ENCODE measurements at regions not wholly inside any gene's neighbourhood (a gene's known extent, or its start where the extent isn't known, plus 50 kb on each side); places are given as distances from the start of the nearest gene placed in this dataset.
A peak's percentile ranks its signal among the peaks of the same experiment; 100 is the strongest.

DNA sequence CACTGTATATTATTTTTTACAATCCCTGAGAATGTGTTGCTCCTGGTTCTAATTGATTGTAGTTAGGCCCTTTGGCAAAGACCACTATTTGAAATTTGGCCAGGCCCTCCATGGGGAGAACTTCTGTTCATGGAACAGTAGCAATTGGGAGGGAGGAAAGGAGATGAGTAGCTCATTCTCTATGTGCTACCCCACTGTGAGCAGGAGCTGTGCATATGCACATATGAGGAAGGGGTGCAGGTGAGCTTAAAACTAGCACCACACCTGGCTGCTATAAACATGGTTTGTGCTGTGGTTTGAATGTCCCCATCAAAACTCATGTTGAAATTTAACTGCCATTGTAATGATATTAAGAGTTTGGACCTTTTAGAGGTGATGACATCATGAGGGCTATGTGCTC lies 1483.2 kb downstream of the PCDH7 start:
- Histone ChIP-seq H3K27ac (no peak overlapping the region), H3K9me3 (no peaks in the 10 kb centered on the region), H3K4me3 (no peak overlapping the region), H3K4me1 (no peaks in the 10 kb centered on the region), H3K27me3 (no peaks in the 10 kb centered on the region), H3K36me3 (no peaks in the 10 kb centered on the region)
- intact Hi-C loops (cut with DNase I), result no loop called here
- DNase-seq (no peak), ATAC-seq (no peak)
- TF ChIP-seq, protein P1, sequence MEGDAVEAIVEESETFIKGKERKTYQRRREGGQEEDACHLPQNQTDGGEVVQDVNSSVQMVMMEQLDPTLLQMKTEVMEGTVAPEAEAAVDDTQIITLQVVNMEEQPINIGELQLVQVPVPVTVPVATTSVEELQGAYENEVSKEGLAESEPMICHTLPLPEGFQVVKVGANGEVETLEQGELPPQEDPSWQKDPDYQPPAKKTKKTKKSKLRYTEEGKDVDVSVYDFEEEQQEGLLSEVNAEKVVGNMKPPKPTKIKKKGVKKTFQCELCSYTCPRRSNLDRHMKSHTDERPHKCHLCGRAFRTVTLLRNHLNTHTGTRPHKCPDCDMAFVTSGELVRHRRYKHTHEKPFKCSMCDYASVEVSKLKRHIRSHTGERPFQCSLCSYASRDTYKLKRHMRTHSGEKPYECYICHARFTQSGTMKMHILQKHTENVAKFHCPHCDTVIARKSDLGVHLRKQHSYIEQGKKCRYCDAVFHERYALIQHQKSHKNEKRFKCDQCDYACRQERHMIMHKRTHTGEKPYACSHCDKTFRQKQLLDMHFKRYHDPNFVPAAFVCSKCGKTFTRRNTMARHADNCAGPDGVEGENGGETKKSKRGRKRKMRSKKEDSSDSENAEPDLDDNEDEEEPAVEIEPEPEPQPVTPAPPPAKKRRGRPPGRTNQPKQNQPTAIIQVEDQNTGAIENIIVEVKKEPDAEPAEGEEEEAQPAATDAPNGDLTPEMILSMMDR (IDR thresholded peaks at IDR 0.05), result no peak
- TF ChIP-seq POLR2A (IDR thresholded peaks at IDR 0.05), result no peak

DNA sequence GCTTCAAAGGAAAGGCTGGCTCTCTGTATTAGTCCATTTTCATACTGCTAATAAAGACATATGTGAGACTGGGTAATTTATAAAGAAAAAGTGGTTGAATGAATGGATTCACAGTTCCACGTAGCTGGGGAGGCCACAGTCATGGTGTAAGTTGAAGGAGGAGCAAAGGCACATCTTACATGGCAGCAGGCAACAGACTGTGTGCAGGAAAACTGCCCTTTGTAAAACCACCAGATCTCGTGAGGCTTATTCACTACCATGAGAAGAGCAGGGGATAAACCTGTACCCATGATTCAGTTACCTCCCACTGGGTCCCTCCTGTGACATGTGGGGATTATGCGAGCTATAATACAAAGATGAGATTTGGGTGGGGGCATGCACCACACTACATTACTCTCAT lies 1486.6 kb downstream of the PCDH7 start:
- Histone ChIP-seq H3K36me3 (no peaks in the 10 kb centered on the region), H3K9me3 (no peaks in the 10 kb centered on the region), H3K4me1 (no peaks in the 10 kb centered on the region), H3K27me3 (no peaks in the 10 kb centered on the region), H3K27ac (no peak overlapping the region), H3K4me3 (no peak overlapping the region)
- ATAC-seq (no peak), DNase-seq (no peak)
- TF ChIP-seq, protein P1 (IDR thresholded peaks at IDR 0.05), result no peak
- no peak for TF ChIP-seq POLR2A (IDR thresholded peaks at IDR 0.05)
- WGBS (ENCODE audit: insufficient coverage, low coverage, low lambda C conversion rate, missing lambda C conversion rate), result 37% methylated on average over 3 of the region's 3 CpGs
- intact Hi-C loops (cut with DNase I), result no loop called here

DNA sequence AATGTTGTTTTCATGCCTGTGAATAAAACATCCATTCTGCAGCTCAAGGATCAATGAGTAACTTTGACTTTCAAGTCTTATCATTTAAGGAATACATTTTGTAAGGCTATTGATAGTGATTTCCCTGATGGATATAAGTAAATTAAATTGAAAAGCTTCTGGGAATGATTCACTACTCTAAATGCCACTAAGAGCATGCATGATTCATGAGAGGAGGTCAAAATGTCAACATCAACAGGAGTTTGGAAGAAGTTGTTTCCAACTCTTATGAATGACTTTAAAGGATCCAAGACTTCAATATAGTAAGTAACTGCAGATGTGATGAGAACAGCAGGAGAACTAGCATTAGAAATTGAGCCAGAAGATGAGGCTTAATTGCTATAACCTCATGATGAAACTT lies 1487.3 kb downstream of the PCDH7 start:
- H3K9me3 ChIP-seq, result no peaks in the 10 kb centered on the region
- no peak overlapping the region for H3K4me3 ChIP-seq
- intact Hi-C loops (cut with DNase I), result no loop called here
- H3K27ac ChIP-seq, result no peak overlapping the region
- DNase-seq (no peak), ATAC-seq (no peak)
- no peaks in the 10 kb centered on the region for H3K4me1 ChIP-seq
- no peaks in the 10 kb centered on the region for H3K27me3 ChIP-seq
- TF ChIP-seq, protein P1 (IDR thresholded peaks at IDR 0.05), result no peak
- TF ChIP-seq POLR2A (IDR thresholded peaks at IDR 0.05), result no peak
- no peaks in the 10 kb centered on the region for H3K36me3 ChIP-seq

DNA sequence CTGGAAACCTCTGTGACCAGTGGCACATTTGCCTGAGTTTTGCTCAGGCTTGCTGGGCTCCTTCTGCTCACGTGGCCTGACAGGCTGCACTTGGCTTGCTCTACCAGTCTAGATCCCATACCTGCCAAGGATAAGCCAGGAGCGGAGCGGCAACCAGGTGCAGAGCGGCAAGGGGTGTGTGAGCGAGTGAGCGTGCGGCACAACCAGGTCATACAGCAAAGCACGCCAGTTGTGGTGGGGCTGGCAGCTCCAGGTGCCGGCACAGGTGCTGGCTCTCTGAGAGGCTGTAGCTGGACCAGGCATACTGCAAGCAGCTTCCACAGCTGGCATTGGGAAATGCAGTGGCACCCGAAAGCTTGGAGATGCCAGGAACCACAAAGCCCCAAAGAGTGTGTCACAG lies 1495.1 kb downstream of the PCDH7 start:
- TF ChIP-seq, protein P1 (IDR thresholded peaks at IDR 0.05), result no peak
- TF ChIP-seq POLR2A (IDR thresholded peaks at IDR 0.05), result no peak
- WGBS (ENCODE audit: insufficient coverage, low coverage, low lambda C conversion rate, missing lambda C conversion rate), result 23% methylated on average over 1 of the region's 10 CpGs
- ATAC-seq (peak in 1 of 4 donors; percentile 10), DNase-seq (no peak)
- Histone ChIP-seq H3K4me1 (no peaks in the 10 kb centered on the region), H3K36me3 (no peaks in the 10 kb centered on the region), H3K9me3 (no peaks in the 10 kb centered on the region), H3K27me3 (no peaks in the 10 kb centered on the region), H3K4me3 (no peak overlapping the region), H3K27ac (no peak overlapping the region)
- intact Hi-C loops (cut with DNase I), result no loop called here

DNA sequence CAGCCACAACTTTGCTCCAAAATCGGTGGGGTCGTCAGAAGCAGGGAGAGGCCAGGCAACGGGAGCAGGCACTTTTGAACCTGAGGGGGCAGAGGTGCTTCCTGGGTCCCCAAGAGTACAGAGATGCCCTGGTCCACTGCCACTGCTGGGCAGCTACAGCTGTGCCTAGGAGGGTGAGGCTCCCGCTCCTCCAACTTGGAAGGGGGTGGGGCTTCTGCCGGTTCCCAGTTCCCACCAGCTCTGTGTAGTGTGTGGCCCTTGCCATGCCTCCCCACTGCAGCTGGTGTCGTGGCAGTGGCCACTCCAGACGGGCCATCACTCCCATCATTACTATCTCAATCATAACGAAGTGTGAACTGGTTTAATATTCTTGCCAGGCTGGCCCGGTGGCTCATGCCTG lies 1496.3 kb downstream of the PCDH7 start:
- Histone ChIP-seq H3K9me3 (no peaks in the 10 kb centered on the region), H3K4me1 (no peaks in the 10 kb centered on the region), H3K4me3 (no peak overlapping the region), H3K27me3 (no peaks in the 10 kb centered on the region), H3K27ac (no peak overlapping the region), H3K36me3 (no peaks in the 10 kb centered on the region)
- ATAC-seq (peak in 1 of 4 donors; percentile 30), DNase-seq (no peak)
- 58% methylated on average over 3 of the region's 9 CpGs for WGBS (ENCODE audit: insufficient coverage, low coverage, low lambda C conversion rate, missing lambda C conversion rate)
- TF ChIP-seq POLR2A (IDR thresholded peaks at IDR 0.05), result no peak
- TF ChIP-seq, protein P1 (IDR thresholded peaks at IDR 0.05), result no peak
- intact Hi-C loops (cut with DNase I), result no loop called here

Measured in right lobe of liver (tissue), 6 donors.